Mucosa of descending colon (tissue), 3 donors: ENCODE measurements at regions not wholly inside any gene's neighbourhood (a gene's known extent, or its start where the extent isn't known, plus 50 kb on each side); places are given as distances from the start of the nearest gene placed in this dataset.

Experiments
- ATAC-seq: fragments of 200-7000 bp; cut with Tn5 transposase; one replicate; pipeline ENCODE4 v1.9.1; 2020; ENCODE audit warnings: mild to moderate bottlenecking, moderate library complexity
- DNase-seq, 3 donors: peaks; one replicate each; pipeline ENCODE4 v3.0.0-alpha.2; 2020
- H3K36me3 ChIP-seq: fragments of 200-600 bp; one replicate; pipeline ENCODE4 v1.8.0; 2021; ENCODE audit warnings: low read depth, mild to moderate bottlenecking
- H3K4me1 ChIP-seq: fragments of 200-600 bp; one replicate; pipeline ENCODE4 v1.8.0; 2021; ENCODE audit warnings: low read depth, mild to moderate bottlenecking
- H3K4me3 ChIP-seq: fragments of 200-600 bp; one replicate; pipeline ENCODE4 v1.8.0; 2021; ENCODE audit warnings: mild to moderate bottlenecking
- H3K9me3 ChIP-seq: fragments of 200-600 bp; one replicate; pipeline ENCODE4 v1.8.0; 2021; ENCODE audit warnings: mild to moderate bottlenecking
- CTCF ChIP-seq: fragments of 200-600 bp; IDR thresholded peaks from one replicate; pipeline ENCODE4 v1.8.0; 2022; ENCODE audit warnings: antibody characterized with exemption, mild to moderate bottlenecking
- intact Hi-C, 2 donors: fragments of 100-400 bp; cut with DNase I in 1 of 2; cut with micrococcal nuclease in 1 of 2; formaldehyde crosslinking; loops; one replicate each; pipeline versions ENCODE4 v1.11.0 to v1.11.1; 2022; cut with DNase I, micrococcal nuclease
- donor health status: DM: no; HTN: no; CAD: no; lungs with moderate emphysema.
- donor health status: DM: no; HTN: no; CAD: no.
- donor health status: DM: no; HTN: yes; CAD: no.

GRCh38 chr2:66364495-66365333 is 70.2 kb upstream of the MEIS1 start:
- intact Hi-C loops: no loop called here
- Histone ChIP-seq H3K4me1 (no peaks in the 10 kb centered on the region), H3K4me3 (no peak overlapping the region), H3K9me3 (no peaks in the 10 kb centered on the region), H3K36me3 (no peaks in the 10 kb centered on the region)
- DNase-seq: peak in 1 of 3 donors; percentile 14
- no peak for TF ChIP-seq CTCF
- peak; percentile 26 for ATAC-seq

GRCh38 chr2:66362701-66363100 is 72.2 kb upstream of the MEIS1 start:
- Histone ChIP-seq H3K9me3 (no peaks in the 10 kb centered on the region), H3K4me3 (no peak overlapping the region), H3K4me1 (no peaks in the 10 kb centered on the region), H3K36me3 (no peaks in the 10 kb centered on the region)
- intact Hi-C loops: no loop called here
- DNase-seq: no peak
- ATAC-seq: no peak
- TF ChIP-seq CTCF: no peak

GRCh38 chr2:66346231-66346664 is 88.7 kb upstream of the MEIS1 start:
- intact Hi-C loops: no loop called here
- no peaks in the 10 kb centered on the region for H3K4me1 ChIP-seq
- H3K36me3 ChIP-seq: no peaks in the 10 kb centered on the region
- H3K4me3 ChIP-seq: no peak overlapping the region
- TF ChIP-seq CTCF: no peak
- ATAC-seq (no peak), DNase-seq (no peak)
- no peaks in the 10 kb centered on the region for H3K9me3 ChIP-seq

- no peaks in the 10 kb centered on the region for H3K9me3 ChIP-seq
- DNase-seq (no peak), ATAC-seq (no peak)
- no peak overlapping the region for H3K4me3 ChIP-seq
- intact Hi-C loops: no loop called here
- H3K36me3 ChIP-seq: no peaks in the 10 kb centered on the region
- no peaks in the 10 kb centered on the region for H3K4me1 ChIP-seq
- no peak for TF ChIP-seq CTCF
These were observed 90.8 kb upstream of the MEIS1 start for GRCh38 chr2:66344087-66344663.

DNA sequence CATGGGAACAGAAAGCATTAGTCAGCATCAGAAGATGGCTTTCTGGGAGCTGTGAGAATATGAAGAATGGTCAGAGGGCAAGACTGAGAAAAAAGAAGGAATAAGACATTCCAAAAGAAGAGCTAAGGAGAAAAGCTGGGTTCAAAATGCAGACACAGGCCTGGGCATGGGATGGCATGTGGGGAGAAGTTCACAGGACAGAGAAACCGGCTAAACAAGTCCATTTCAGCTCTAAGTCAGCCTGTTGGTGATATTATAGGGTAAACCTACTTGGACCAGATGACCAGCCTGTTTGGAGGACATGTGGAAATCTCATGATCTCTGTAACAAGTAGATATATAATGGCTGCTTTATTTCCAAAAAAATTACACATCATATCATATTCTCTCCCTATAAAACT is 91.7 kb upstream of the MEIS1 start:
- Histone ChIP-seq H3K9me3 (no peaks in the 10 kb centered on the region), H3K36me3 (no peaks in the 10 kb centered on the region), H3K4me1 (no peaks in the 10 kb centered on the region), H3K4me3 (no peak overlapping the region)
- DNase-seq: no peak
- intact Hi-C loops: no loop called here
- ATAC-seq: no peak
- no peak for TF ChIP-seq CTCF
